ENCODE measurements at regions not wholly inside any gene's neighbourhood (a gene's known extent, or its start where the extent isn't known, plus 50 kb on each side); places are given as distances from the start of the nearest gene placed in this dataset.

GRCh38 chr13:111958612-111959395, 108.1 kb upstream of the SOX1 start:
- no peaks in the 10 kb centered on the region for H3K36me3 Mint-ChIP-seq (ENCODE audit: low read depth, unreplicated experiment)
- no peaks in the 10 kb centered on the region for H3K27me3 Mint-ChIP-seq (ENCODE audit: unreplicated experiment)
- no peaks in the 10 kb centered on the region for H3K9me3 Mint-ChIP-seq (ENCODE audit: unreplicated experiment)
- DNase-seq (ENCODE audit: low spot score), result no peak
- no peaks in the 10 kb centered on the region for H3K4me1 Mint-ChIP-seq (ENCODE audit: unreplicated experiment)
- no peak overlapping the region for H3K4me3 Mint-ChIP-seq (ENCODE audit: unreplicated experiment)
- no peak for TF ChIP-seq CTCF (IDR thresholded peaks at IDR 0.05; ENCODE audit: unreplicated experiment)
- no peak overlapping the region for H3K27ac Mint-ChIP-seq (ENCODE audit: unreplicated experiment)

- H3K27me3 Mint-ChIP-seq (ENCODE audit: unreplicated experiment), result no peaks in the 10 kb centered on the region
- H3K4me1 Mint-ChIP-seq (ENCODE audit: unreplicated experiment), result no peaks in the 10 kb centered on the region
- no peak overlapping the region for H3K27ac Mint-ChIP-seq (ENCODE audit: unreplicated experiment)
- no peak overlapping the region for H3K4me3 Mint-ChIP-seq (ENCODE audit: unreplicated experiment)
- H3K36me3 Mint-ChIP-seq (ENCODE audit: low read depth, unreplicated experiment), result no peaks in the 10 kb centered on the region
- no peak for DNase-seq (ENCODE audit: low spot score)
- no peak for TF ChIP-seq CTCF (IDR thresholded peaks at IDR 0.05; ENCODE audit: unreplicated experiment)
- no peaks in the 10 kb centered on the region for H3K9me3 Mint-ChIP-seq (ENCODE audit: unreplicated experiment)
Observed at GRCh38 chr13:111960152-111960772, 106.7 kb upstream of the SOX1 start.

GRCh38 chr13:111961236-111961635, 105.7 kb upstream of the SOX1 start:
- Mint-ChIP-seq H3K9me3 (ENCODE audit: unreplicated experiment) (no peaks in the 10 kb centered on the region), H3K27ac (ENCODE audit: unreplicated experiment) (no peak overlapping the region), H3K27me3 (ENCODE audit: unreplicated experiment) (no peaks in the 10 kb centered on the region), H3K36me3 (ENCODE audit: low read depth, unreplicated experiment) (no peaks in the 10 kb centered on the region), H3K4me1 (ENCODE audit: unreplicated experiment) (no peaks in the 10 kb centered on the region), H3K4me3 (ENCODE audit: unreplicated experiment) (no peak overlapping the region)
- no peak for TF ChIP-seq CTCF (IDR thresholded peaks at IDR 0.05; ENCODE audit: unreplicated experiment)
- no peak for DNase-seq (ENCODE audit: low spot score)

DNA sequence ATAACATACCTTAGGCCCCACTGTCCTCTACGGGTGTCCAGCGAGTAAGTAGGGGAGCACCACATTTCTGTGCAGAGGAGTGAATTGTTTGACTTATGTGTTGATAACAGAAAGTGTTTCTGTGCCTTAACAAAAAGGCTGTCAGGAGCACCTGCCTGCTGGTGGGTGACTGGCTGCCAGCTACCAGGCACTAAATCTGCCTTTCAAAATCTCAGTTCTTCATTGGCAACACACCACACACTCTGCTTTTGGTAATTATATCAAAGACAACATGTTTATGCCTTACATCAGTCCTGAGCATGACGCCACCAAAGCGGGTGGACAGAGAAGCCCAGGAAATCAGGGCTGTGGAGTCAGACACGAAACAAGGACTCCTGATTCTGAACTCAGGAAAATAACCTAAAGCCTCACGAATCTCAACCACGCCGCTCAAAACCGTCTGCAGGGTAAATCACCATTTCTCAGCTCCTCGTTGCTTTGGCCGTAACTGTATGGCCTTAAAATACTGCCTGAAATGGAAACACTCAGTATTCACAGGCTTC, 105.2 kb upstream of the SOX1 start:
- DNase-seq (ENCODE audit: low spot score), result no peak
- TF ChIP-seq CTCF (IDR thresholded peaks at IDR 0.05; ENCODE audit: unreplicated experiment), result no peak
- H3K27ac Mint-ChIP-seq (ENCODE audit: unreplicated experiment), result no peak overlapping the region
- H3K4me3 Mint-ChIP-seq (ENCODE audit: unreplicated experiment), result no peak overlapping the region
- H3K36me3 Mint-ChIP-seq (ENCODE audit: low read depth, unreplicated experiment), result no peaks in the 10 kb centered on the region
- H3K4me1 Mint-ChIP-seq (ENCODE audit: unreplicated experiment), result no peaks in the 10 kb centered on the region
- H3K27me3 Mint-ChIP-seq (ENCODE audit: unreplicated experiment), result no peaks in the 10 kb centered on the region
- H3K9me3 Mint-ChIP-seq (ENCODE audit: unreplicated experiment), result no peaks in the 10 kb centered on the region

- TF ChIP-seq CTCF (IDR thresholded peaks at IDR 0.05; ENCODE audit: unreplicated experiment), result no peak
- no peak for DNase-seq (ENCODE audit: low spot score)
- H3K9me3 Mint-ChIP-seq (ENCODE audit: unreplicated experiment), result no peaks in the 10 kb centered on the region
- no peak overlapping the region for H3K4me3 Mint-ChIP-seq (ENCODE audit: unreplicated experiment)
- no peaks in the 10 kb centered on the region for H3K27me3 Mint-ChIP-seq (ENCODE audit: unreplicated experiment)
- H3K36me3 Mint-ChIP-seq (ENCODE audit: low read depth, unreplicated experiment), result no peaks in the 10 kb centered on the region
- no peak overlapping the region for H3K27ac Mint-ChIP-seq (ENCODE audit: unreplicated experiment)
- H3K4me1 Mint-ChIP-seq (ENCODE audit: unreplicated experiment), result no peaks in the 10 kb centered on the region
Observed at GRCh38 chr13:111962431-111962891, 104.5 kb upstream of the SOX1 start.

Measured in endothelial cell (in vitro differentiated cells).